ENCODE measurements at regions not wholly inside any gene's neighbourhood (a gene's known extent, or its start where the extent isn't known, plus 50 kb on each side); places are given as distances from the start of the nearest gene placed in this dataset.

GRCh38 chr11:22041039-22041438, 151.8 kb upstream of the ANO5 start:
- no peak for TF ChIP-seq CTCF (IDR thresholded peaks at IDR 0.05)

GRCh38 chr11:22042081-22042480, 150.8 kb upstream of the ANO5 start:
- TF ChIP-seq CTCF (IDR thresholded peaks at IDR 0.05) = no peak

- no peak for TF ChIP-seq CTCF (IDR thresholded peaks at IDR 0.05)
Measured at GRCh38 chr11:22044126-22044525, 148.8 kb upstream of the ANO5 start.

GRCh38 chr11:22049276-22049675, 143.6 kb upstream of the ANO5 start:
- no peak for TF ChIP-seq CTCF (IDR thresholded peaks at IDR 0.05)

GRCh38 chr11:22065472-22065871, 127.4 kb upstream of the ANO5 start:
- no peak for TF ChIP-seq CTCF (IDR thresholded peaks at IDR 0.05)

- no peak for TF ChIP-seq CTCF (IDR thresholded peaks at IDR 0.05)
Measured at GRCh38 chr11:22069844-22070243, 123.0 kb upstream of the ANO5 start.

GRCh38 chr11:22076271-22076930, 116.5 kb upstream of the ANO5 start:
- no peak for TF ChIP-seq CTCF (IDR thresholded peaks at IDR 0.05)

- TF ChIP-seq CTCF (IDR thresholded peaks at IDR 0.05) = no peak
Measured at GRCh38 chr11:22078063-22078462, 114.8 kb upstream of the ANO5 start.

Measured in LNCAP (cell line).